HG03196 (cell line): ENCODE measurements at regions not wholly inside any gene's neighbourhood (a gene's known extent, or its start where the extent isn't known, plus 50 kb on each side); places are given as distances from the start of the nearest gene placed in this dataset.
"Not testable (repeated sequence)": the region's sequence is repeated elsewhere in the genome, so short reads cannot be mapped to it uniquely, and the experiment has no call there.

ENCODE experiments used
- ATAC-seq: cut with Tn5 transposase; IDR thresholded peaks from one replicate; pipeline ENCODE4 v1.9.1; 2021; ENCODE audit not compliant: unreplicated experiment

GRCh38 chr11:100528872-100529416 lies 158.1 kb upstream of the ARHGAP42 start:
- ATAC-seq: no peak

GRCh38 chr11:100531290-100531689 lies 155.8 kb upstream of the ARHGAP42 start:
- ATAC-seq: not testable (repeated sequence)

DNA sequence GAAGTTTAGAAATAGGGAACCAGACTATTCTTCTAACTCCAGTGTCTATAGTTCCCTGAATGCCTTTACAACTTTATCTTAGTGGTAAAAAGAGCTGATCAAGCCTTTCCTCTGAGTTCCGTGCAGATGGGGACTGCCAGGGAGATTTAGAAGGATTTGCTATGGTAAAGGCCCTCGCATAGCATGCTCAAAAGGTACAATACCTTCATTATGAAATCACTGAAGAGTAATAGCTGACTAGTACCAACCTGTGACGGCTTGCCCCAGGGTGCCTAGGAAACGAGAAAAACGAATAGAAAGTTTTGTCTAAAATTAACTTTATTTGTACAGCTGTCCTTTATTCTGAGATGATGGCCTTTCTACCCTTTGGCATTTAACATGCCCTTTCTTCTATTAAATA lies 150.1 kb upstream of the ARHGAP42 start:
- no peak for ATAC-seq

GRCh38 chr11:100543386-100543785 lies 143.7 kb upstream of the ARHGAP42 start:
- ATAC-seq: no peak

- ATAC-seq: no peak
Observed at GRCh38 chr11:100545556-100545955, 141.5 kb upstream of the ARHGAP42 start.

DNA sequence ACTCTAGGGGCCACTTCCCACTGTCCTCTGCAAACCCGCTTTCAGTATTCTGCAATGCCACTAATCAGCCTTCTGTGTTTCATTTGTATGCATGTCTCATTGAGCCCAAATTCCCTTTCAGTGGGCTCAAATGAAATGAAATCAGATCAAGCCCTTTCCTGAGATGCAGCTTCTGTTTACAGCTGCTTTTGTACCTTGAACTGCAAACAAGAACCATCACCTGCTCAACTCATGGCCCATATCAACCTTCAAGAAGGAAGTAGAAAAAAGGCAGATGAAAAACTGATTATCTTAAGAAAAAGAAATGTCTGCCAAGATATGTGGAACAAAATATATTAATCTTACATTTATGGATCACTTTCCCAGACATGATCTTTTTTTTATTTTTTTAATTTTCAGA lies 141.1 kb upstream of the ARHGAP42 start:
- ATAC-seq: no peak

DNA sequence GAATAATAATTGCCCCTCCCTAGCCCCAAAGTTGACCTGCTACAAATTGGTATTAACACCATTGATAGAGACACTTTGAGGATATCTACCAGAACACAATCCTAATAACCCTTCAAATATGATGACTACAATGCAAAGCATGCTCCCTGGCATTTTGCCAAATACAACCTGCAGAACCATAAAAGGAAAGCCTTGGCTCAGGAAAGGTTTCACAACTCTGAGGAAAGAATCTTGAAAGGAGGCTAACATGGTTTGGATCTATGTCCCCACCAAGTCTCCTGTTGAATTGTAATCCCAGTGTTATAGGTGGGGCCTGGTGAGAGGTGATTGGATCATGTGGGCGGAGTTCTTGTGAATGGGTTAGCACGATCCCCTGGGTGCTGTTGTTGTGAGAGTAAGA lies 140.4 kb upstream of the ARHGAP42 start:
- ATAC-seq: no peak

DNA sequence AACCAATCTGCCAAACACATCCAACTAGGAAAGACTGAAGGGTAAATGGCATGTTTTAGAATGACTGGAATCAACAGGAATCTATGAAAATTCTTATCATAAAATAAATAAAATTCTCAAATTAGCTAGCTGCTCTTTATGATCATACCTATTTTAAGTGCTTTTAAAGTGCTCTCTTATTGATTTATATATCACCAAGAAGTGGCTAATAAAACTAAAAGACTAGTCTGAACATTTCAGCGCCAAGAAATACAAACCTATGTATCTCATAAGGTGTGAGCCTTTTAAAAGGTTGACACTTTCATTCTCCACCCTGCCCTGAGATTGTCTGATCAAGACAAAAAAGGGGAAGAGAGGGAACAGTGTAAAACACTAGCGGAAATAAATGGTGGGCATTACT lies 136.8 kb upstream of the ARHGAP42 start:
- ATAC-seq: no peak

DNA sequence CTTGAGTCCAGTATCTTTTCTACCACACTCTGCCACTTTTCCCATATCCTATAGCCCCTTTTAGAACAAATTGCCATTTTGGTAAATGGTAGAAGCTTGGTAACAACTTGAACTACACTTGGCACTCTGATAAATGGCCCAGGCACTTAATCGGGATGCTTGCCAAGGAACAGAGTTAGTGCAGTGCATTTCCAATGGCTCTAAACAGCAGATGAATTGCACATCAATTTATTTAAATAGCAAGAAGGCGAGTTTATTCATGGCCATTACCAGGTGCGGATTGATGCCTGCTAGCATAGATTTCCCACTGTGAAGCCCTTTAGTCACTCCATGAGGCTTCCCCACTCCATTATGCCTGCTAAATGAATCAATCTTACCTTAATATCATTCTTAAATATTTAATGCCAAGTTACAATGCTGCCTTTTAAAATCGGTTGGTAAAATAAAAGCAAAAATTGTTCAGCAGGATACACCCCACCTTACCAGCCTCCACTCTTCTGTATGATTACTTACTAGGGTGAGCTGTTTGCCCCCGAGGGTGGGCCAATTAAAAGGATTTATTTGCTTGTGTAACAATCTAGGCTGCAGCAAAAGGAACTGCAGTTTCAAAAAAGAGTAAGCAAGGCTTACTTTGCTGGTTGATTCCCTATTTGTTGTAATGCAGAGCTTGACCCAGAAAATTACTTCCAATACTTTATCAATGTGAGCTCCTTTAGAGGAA lies 136.0 kb upstream of the ARHGAP42 start:
- no peak for ATAC-seq

DNA sequence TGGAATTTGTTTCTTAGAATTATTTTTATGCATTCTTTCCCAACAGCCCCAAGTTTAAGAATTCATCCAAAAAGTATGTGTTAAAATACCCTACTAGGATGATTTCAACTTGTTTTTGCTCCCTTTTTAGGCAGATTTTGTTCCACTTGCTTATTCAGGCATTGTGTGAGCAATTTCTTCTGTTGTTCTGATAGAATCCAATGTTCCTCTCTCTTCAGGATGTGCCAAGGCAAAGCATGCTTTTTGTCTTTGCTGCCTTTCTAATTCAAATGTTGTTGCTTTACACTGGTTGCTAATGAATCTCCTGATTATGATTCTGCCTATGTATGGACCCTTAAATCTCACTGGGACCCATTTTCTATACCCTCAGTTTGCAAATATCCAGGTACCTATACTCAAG lies 131.2 kb upstream of the ARHGAP42 start:
- no peak for ATAC-seq

- no peak for ATAC-seq
Observed at GRCh38 chr11:100556781-100557180, 130.3 kb upstream of the ARHGAP42 start.

DNA sequence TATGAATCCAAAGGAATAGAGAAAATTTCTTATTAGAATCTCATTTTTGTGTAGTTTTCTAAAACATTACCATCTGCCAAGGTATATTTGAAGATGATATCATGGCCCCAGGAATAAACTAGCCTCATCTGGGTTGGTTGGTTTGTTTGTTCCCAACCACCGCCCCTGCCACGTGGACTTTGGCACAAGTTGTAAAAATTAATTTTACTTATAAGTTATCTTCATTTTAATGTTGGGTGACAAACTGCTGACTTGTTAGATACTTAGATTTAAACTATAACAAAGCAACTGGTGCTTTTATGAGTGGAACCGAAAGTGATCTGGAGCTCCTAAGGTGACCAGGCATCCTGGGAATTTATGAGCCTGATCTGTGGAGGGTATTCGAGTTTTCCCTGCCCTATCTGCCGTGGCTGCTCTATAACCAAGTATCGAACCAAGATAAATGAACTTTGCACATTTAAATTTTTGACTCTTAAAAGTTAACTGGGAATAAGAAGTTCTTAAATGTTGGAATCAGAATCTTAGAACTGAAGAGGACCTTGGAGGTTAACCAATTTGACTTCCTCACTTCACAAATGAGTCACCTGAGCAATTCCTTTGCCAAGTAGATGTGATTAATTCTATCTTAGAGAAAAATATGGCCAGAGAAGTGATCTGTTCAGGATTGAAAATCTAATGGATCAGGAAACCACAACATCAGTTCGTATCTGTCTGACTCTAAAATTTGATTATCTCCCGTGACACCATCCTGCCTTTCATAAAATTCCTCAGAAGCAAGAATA lies 129.1 kb upstream of the ARHGAP42 start:
- ATAC-seq: no peak

DNA sequence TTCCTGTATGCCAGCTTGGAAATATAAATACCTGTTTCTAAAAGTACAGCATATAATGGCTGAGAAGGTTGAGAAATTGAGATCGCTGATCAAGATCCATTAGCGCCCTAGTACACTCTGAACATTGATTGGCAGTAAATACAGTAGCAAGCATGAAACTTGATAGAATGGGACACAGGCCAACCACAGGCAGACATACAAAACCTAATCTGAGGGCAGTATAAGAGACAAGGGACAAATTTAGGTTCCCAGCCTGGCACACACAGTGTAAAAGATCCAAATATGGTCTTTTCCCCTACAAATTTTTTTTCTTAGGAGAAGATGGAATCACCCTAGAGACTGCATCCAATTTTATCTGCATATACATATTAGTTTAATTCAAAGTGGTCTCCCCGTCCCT lies 126.5 kb upstream of the ARHGAP42 start:
- no peak for ATAC-seq

- ATAC-seq: no peak
Observed at GRCh38 chr11:100561323-100561722, 125.8 kb upstream of the ARHGAP42 start.

GRCh38 chr11:100562128-100562527 lies 125.0 kb upstream of the ARHGAP42 start:
- no peak for ATAC-seq

DNA sequence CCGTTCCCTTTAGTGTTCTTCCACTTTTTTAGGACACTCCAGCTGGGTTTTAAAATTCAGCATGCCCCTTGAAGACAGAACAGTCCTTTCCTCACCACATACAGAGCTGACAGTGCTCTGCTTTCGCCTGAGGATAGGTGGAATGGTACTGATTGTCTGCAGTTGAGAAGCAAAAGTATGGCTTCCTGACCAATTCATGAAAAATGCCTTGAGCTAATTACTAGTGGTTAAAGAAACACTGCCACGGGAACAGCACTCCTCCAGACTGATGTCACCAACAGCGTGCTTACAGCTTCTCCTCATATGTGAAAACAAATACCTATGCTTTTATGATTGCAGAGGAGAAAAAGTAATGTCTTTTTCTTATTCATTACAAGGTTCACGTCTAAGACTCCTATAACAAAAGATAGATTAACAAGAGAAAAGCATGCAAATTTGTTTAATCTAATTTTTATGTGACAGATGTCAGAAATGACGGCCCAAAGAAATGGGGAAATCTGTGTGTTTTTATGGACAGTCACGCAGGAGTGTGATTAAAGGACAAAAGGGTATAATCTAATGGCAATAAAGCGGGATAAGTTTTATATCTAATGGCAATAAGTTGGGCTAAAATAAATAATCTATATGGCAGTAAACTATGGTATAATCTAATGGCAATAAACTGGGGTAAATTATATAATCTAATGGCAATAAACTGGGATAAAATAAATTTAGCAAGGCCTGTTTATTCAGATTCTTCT lies 123.4 kb upstream of the ARHGAP42 start:
- ATAC-seq: no peak

GRCh38 chr11:100573911-100574513 lies 113.1 kb upstream of the ARHGAP42 start:
- ATAC-seq: no peak

- no peak for ATAC-seq
Observed at GRCh38 chr11:100574894-100575769, 112.0 kb upstream of the ARHGAP42 start.

DNA sequence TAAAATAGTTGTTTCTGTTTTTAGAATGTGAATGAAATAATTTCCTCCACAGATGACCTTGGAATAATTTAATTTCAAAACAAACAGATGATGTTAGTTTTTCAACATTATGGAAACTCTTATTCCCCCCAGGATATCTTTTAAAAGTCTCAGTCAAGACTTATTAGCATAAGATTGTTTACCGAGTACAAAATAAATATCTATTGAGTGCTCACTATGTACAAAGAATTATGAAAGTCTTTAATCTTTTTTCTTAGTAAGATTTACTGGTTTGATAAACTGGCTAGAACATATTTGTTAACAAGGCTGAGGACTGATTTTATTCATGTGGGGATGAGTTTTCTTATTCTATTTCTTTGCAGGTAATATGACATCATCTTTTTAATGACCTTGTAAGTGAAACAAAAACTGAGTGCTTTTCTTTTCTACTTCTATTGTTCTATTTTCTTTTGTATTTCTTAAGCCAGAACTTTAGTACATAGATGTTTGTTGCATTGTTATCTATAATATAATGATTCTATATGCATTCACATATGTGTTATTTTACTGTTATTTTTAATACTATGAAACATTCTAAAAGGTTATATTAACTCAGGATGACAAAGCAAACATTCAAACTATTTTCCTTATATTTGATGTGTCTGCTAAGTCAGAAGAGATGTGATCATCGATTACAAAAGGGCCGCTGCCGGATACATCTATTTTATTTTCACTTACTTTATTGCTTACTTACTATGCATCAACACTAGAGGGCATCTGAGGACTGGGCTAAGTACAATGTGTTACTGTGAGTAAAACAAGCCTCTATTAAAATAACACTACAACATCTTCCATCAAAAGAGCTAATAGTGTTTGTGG lies 111.0 kb upstream of the ARHGAP42 start:
- ATAC-seq: peak; percentile 85
